ENCODE measurements at regions not wholly inside any gene's neighbourhood (a gene's known extent, or its start where the extent isn't known, plus 50 kb on each side); places are given as distances from the start of the nearest gene placed in this dataset.

GRCh38 chr13:34214686-34215085 is 396.7 kb downstream of the RFC3 start:
- Histone ChIP-seq H3K27me3 (no peaks in the 10 kb centered on the region), H3K9me3 (no peaks in the 10 kb centered on the region), H3K36me3 (no peaks in the 10 kb centered on the region), H3K27ac (no peak overlapping the region), H3K4me1 (no peaks in the 10 kb centered on the region), H3K4me3 (no peak overlapping the region)
- TF ChIP-seq CTCF (IDR thresholded peaks at IDR 0.05) (no peak), POLR2AphosphoS5 (IDR thresholded peaks at IDR 0.05; ENCODE audit: insufficient read depth in 1 of 2, low read depth in 1 of 2) (no peak), POLR2A (IDR thresholded peaks at IDR 0.05) (no peak)
- DNase-seq (ENCODE audit: extremely low spot score in 2 of 2): no peak
- intact Hi-C loops (cut with DNase I): no loop called here

GRCh38 chr13:34216256-34216655 is 398.3 kb downstream of the RFC3 start:
- intact Hi-C loops (cut with DNase I): no loop called here
- H3K4me1 ChIP-seq: no peaks in the 10 kb centered on the region
- H3K9me3 ChIP-seq: no peaks in the 10 kb centered on the region
- DNase-seq (ENCODE audit: extremely low spot score in 2 of 2): no peak
- no peaks in the 10 kb centered on the region for H3K36me3 ChIP-seq
- no peak overlapping the region for H3K27ac ChIP-seq
- no peak overlapping the region for H3K4me3 ChIP-seq
- no peaks in the 10 kb centered on the region for H3K27me3 ChIP-seq
- TF ChIP-seq POLR2A (IDR thresholded peaks at IDR 0.05) (no peak), POLR2AphosphoS5 (IDR thresholded peaks at IDR 0.05; ENCODE audit: insufficient read depth in 1 of 2, low read depth in 1 of 2) (no peak), CTCF (IDR thresholded peaks at IDR 0.05) (no peak)

GRCh38 chr13:34217343-34218025 is 399.5 kb downstream of the RFC3 start:
- intact Hi-C loops (cut with DNase I): no loop called here
- Histone ChIP-seq H3K27me3 (no peaks in the 10 kb centered on the region), H3K9me3 (no peaks in the 10 kb centered on the region), H3K27ac (no peak overlapping the region), H3K4me1 (no peaks in the 10 kb centered on the region), H3K4me3 (no peak overlapping the region), H3K36me3 (no peaks in the 10 kb centered on the region)
- no peak for DNase-seq (ENCODE audit: extremely low spot score in 2 of 2)
- no peak for TF ChIP-seq POLR2AphosphoS5 (IDR thresholded peaks at IDR 0.05; ENCODE audit: insufficient read depth in 1 of 2, low read depth in 1 of 2)
- TF ChIP-seq POLR2A (IDR thresholded peaks at IDR 0.05): no peak
- TF ChIP-seq CTCF (IDR thresholded peaks at IDR 0.05): no peak

- TF ChIP-seq POLR2A (IDR thresholded peaks at IDR 0.05) (no peak), CTCF (IDR thresholded peaks at IDR 0.05) (no peak), POLR2AphosphoS5 (IDR thresholded peaks at IDR 0.05; ENCODE audit: insufficient read depth in 1 of 2, low read depth in 1 of 2) (no peak)
- Histone ChIP-seq H3K27me3 (no peaks in the 10 kb centered on the region), H3K4me1 (no peaks in the 10 kb centered on the region), H3K36me3 (no peaks in the 10 kb centered on the region), H3K9me3 (no peaks in the 10 kb centered on the region), H3K27ac (no peak overlapping the region), H3K4me3 (no peak overlapping the region)
- no peak for DNase-seq (ENCODE audit: extremely low spot score in 2 of 2)
- intact Hi-C loops (cut with DNase I): no loop called here
Measured at GRCh38 chr13:34223984-34224383, 406.0 kb downstream of the RFC3 start.

- Histone ChIP-seq H3K27ac (no peak overlapping the region), H3K27me3 (no peaks in the 10 kb centered on the region), H3K36me3 (no peaks in the 10 kb centered on the region), H3K9me3 (no peaks in the 10 kb centered on the region), H3K4me1 (no peaks in the 10 kb centered on the region), H3K4me3 (no peak overlapping the region)
- no peak for DNase-seq (ENCODE audit: extremely low spot score in 2 of 2)
- intact Hi-C loops (cut with DNase I): no loop called here
- TF ChIP-seq CTCF (IDR thresholded peaks at IDR 0.05) (no peak), POLR2A (IDR thresholded peaks at IDR 0.05) (no peak), POLR2AphosphoS5 (IDR thresholded peaks at IDR 0.05; ENCODE audit: insufficient read depth in 1 of 2, low read depth in 1 of 2) (no peak)
Measured at GRCh38 chr13:34224877-34225276, 406.9 kb downstream of the RFC3 start.

Data from vagina (tissue), 2 donors.